ENCODE measurements at regions not wholly inside any gene's neighbourhood (a gene's known extent, or its start where the extent isn't known, plus 50 kb on each side); places are given as distances from the start of the nearest gene placed in this dataset. TPM values are rescaled to one million over a fixed set of nuclear protein-coding genes. Genes with fewer than 3 reads are reported as not detected.

- peak; percentile 98 for DNase-seq (ENCODE audit: low read depth)
- TF ChIP-seq CTCF (IDR thresholded peaks at IDR 0.05; ENCODE audit: insufficient read depth, low read length): no peak
- no peak overlapping the region for H3K4me3 ChIP-seq (ENCODE audit: low read depth, low read length)
Measured at GRCh38 chr4:11487868-11488544, 59.3 kb upstream of the HS3ST1 start.

- H3K4me3 ChIP-seq (ENCODE audit: low read depth, low read length): no peak overlapping the region
- TF ChIP-seq CTCF (IDR thresholded peaks at IDR 0.05; ENCODE audit: insufficient read depth, low read length): no peak
- DNase-seq (ENCODE audit: low read depth): no peak
Measured at GRCh38 chr4:11487139-11487538, 58.4 kb upstream of the HS3ST1 start.

GRCh38 chr4:11485926-11486325 is 57.2 kb upstream of the HS3ST1 start:
- no peak overlapping the region for H3K4me3 ChIP-seq (ENCODE audit: low read depth, low read length)
- no peak for TF ChIP-seq CTCF (IDR thresholded peaks at IDR 0.05; ENCODE audit: insufficient read depth, low read length)
- DNase-seq (ENCODE audit: low read depth): no peak

GRCh38 chr4:11484531-11484930 is 55.8 kb upstream of the HS3ST1 start:
- H3K4me3 ChIP-seq (ENCODE audit: low read depth, low read length): no peak overlapping the region
- DNase-seq (ENCODE audit: low read depth): no peak
- no peak for TF ChIP-seq CTCF (IDR thresholded peaks at IDR 0.05; ENCODE audit: insufficient read depth, low read length)

- TF ChIP-seq CTCF (IDR thresholded peaks at IDR 0.05; ENCODE audit: insufficient read depth, low read length): no peak
- DNase-seq (ENCODE audit: low read depth): peak; percentile 35
Measured at GRCh38 chr4:11483046-11483445, 54.4 kb upstream of the HS3ST1 start.

GRCh38 chr4:11480683-11481082 is 52.0 kb upstream of the HS3ST1 start:
- DNase-seq (ENCODE audit: low read depth): peak; percentile 51
- H3K4me3 ChIP-seq (ENCODE audit: low read depth, low read length): no peak overlapping the region
- TF ChIP-seq CTCF (IDR thresholded peaks at IDR 0.05; ENCODE audit: insufficient read depth, low read length): peak; percentile 9

More at GRCh38 chr4:11483046-11483445, 54.4 kb upstream of the HS3ST1 start:
- no peak overlapping the region for H3K4me3 ChIP-seq (ENCODE audit: low read depth, low read length)

Small RNA genes lying in the stretch of these regions (small RNA-seq; reads per million reads assigned to genes)
- gene RF00026 (not detected), gene RNU6-578P (not detected)
